GF-D8 (cell line): ENCODE measurements at regions not wholly inside any gene's neighbourhood (a gene's known extent, or its start where the extent isn't known, plus 50 kb on each side); places are given as distances from the start of the nearest gene placed in this dataset.

Experiments
- DNase-seq: peaks from one replicate; lab custom pipeline; 2025; lab: John Stamatoyannopoulos, UW

DNA sequence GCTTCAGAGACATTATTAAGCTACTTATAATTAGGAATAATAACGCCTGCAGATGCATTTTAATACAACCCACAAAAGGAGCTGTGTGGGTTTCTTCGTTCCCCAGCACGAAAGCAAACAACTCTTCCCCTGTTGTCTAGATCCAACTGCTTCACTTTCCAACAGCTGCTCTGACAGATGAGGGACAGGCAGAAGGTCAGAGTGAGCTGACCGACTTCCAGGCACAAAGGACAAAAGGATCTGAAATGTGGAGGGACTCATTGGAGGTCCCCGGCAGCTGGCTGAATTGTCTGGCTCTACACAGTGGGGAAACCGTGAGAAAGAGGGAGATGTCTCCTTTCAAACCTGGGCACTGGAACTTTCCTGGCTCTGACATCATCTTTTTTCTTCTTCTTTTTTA lies 79.1 kb upstream of the ALDH1B1 start:
- no peak for DNase-seq

DNA sequence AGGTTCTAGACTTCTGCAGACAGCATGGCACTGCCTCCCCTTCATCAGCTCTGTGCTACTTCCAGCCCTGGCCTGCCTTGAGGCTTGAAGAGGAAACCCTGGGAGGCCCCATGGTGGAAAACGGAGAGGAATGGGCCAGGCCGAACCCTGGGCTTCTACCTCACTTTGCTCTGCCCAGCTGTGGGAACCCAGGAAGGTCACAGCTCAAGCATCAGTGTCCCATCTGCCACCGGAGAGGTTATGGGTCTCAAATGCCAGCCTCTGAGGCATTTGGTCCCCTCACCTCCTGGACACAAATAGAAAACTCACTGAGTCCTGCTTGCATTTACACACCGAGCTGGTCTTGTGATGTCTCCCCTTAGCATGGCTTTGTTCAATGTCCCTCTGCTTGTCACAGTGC lies 80.1 kb upstream of the ALDH1B1 start:
- no peak for DNase-seq

DNA sequence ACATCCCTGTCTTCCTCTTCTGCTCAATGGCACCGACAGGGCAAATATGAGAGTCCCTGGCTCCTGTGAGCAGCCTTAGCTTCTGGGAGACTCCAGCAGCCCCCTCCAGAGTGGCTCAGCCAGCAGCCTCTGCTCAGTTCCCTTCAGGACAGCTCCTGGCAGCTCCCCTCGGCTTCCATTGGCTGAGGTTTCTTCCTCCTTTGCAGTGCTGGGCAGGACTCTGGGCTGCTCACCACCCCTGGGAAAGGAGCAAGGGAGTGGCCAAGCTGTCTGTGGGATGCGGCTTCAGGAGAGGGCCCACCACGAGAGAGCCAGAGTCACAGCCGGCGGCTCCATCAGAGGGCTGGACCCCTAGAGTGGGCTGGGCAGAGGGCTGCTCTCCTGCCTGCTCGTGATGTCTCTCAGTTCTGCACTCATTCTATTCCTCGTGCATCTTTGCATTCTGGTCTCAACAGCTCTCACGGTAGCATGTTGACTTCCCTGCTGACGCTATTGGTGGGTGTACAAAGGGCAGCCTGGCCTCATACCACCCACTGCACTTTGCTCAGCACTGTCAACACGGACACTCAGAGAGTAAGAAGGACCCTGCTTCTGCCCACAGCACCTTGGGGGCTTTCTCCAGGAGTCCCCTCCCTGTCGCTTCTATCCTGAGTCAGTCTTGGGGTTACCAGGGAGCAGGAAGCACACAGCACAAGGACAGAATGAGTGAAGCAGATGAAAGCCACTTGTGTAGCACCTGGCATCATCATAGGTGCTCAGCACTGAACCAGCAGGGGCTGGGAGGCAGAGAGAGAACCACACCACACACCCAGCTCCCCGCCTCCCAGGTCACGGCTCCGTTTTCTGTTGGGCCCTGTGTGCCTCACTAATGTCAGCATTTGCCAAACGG lies 80.9 kb upstream of the ALDH1B1 start:
- DNase-seq = no peak

DNA sequence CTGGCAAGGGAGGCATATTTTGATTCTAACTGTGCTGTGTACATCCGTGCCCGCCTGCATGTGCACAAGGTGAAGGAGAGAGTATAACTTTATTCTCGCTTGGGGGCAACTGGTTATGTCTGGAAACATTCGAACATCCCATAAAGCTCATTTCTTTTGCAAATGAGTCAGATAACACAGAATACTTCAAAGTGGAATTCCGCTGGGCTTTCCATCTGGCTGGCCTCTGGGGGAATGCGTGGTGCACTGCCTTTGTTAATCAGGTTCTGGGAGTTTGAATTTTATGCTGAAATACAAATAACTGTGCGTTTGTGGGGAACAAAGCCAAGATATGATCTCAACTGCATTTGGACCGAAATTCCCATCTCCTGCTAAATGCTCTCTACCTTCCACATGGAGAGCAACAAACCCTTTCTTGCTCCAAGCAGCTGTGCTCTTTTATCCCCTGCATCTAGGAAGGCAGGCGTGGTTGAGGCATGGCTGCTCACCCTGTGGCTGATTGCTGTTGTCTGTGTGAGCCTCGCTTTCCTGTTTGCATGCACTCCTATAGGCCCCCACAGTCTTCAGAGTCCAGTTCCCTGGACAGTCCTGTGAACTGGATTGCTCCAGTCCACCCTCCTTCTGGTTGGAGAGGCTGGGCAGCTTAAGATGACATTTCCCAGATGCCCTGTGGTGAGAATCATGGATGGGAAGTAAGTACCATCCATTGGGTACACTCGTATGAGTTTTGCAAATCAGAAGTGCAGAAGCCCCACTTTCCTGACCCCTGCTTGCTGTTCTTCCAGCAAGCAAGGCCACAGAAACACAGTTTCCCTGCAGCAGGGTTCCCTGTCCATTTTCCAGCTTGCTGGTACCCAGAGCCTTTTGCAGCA lies 82.9 kb upstream of the ALDH1B1 start:
- DNase-seq = no peak

DNA sequence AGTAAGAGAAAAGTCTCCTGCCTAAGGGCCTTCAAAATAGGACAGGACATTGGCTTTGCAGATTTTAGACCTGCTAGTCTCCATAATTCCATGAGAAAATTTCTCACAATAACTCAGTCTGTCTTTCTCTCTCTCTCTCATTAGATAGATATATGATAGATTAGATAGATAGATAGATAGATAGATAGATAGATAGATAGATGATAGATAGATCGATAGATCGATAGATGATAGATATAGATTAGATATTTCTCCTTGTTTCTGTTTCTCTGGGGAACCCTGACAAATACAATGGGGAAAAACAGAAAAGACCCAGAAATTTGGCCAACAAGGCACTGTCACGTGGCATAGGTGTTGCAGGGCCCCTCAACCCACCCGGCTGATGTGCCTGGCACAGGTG lies 84.4 kb upstream of the ALDH1B1 start:
- no peak for DNase-seq

DNA sequence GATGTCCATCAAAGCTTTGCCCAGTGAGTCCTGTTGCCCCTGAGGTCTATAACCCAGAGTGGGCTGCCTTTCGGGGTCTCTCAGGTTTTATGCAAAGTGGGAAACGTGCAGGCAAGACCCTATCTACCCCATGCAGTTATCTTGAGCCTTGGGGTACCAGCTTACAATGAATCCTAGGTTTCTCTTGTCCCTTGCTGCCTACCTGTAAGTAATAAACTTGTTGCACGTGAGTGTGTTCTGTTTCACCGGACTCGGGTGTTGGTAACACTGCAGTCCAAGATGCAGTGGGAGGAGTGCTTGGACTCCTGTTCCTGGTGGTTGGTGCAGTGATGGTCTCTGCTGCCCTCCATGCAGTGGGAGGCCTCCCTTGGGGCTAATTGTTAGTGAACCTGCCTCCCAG lies 85.6 kb upstream of the ALDH1B1 start:
- DNase-seq = no peak

DNA sequence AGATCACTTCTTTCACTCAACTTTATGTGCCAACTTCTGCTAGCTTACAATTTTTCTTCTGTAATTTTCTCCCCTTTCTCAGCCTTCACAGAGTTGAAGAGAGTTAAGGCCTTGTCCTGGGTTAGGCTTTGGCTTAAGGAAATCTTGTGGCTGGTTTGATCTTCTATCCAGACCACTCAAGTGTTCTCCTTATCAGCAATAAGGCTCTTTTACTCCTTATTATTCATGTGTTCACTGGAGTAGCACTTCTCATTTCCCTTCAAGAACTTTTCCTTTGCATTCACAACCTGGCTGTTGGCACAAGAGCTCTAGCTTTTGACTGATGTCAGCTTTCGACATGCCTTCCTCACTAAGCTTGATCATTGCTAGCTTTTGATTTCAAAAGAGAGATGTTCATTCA lies 86.9 kb upstream of the ALDH1B1 start:
- no peak for DNase-seq

DNA sequence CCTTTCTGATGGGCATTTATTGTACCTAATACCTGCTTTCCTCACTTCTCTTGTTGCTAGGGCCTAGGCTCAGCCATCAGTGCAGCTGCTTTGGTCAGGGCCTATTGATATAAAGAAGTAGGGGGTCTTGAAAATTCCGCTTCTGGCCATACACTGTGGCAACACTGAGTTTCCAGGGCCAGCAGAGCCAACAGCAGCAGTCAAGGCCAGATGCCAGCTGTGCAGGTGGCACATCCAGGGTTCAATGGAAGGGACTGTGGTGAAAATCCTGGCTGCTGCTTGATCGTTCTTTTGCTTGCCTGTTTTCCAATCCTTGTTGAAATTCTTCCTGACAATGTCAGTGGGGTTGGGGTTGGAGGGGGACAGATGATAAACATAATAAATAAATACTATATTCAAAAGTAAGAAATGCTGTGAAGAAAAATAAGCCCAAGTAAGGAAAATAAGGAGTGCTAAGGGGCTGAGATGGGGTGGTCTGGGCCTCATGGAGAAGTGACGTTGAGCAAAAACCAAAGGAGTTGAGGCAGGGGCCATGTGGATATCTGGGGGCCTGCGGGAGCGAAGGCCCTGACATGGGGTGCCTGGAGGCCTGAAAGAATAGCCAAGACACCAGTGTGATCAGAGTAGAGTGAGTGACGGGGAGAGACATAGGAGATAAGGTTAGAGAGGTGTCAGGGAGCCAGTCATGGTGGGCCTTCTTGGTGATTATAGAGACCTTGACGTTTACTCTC lies 91.0 kb upstream of the ALDH1B1 start:
- no peak for DNase-seq

DNA sequence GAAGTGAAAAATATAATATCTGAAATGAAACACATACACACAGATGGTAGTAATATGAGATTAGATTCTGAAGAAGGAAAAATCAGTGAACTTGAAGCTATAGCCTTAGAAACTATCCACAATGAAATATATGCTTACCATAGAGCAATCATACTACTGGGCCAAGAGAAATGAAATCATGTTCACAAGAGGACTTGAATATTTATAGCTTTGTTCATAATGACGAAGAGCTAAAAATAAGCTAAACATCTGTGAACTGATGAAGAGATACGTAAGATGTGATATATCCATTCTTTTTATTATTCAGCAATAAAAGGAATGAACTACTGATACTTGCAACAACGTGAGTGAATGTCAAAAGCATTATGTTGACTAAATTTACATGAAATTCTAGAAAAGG lies 92.6 kb upstream of the ALDH1B1 start:
- DNase-seq = no peak

DNA sequence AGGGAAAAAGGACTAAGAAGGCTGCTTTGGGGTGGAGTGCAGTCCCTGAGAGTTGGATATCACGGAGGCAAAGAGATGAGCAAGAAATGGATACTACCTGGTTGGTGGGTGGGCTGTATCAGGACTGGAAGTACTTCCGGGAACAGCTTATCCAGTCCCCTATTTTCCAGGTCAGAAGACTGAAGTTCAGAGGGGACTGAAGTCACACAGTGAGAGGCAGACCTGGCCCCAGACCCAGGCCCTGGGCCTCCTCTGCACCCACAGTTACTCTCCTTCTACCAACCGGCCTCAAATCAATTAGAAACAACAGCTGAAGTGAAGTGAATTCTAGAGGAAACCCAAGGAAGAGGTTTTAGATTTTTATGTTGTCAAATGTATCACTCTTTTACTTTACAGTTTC lies 93.6 kb upstream of the ALDH1B1 start:
- DNase-seq = no peak

DNA sequence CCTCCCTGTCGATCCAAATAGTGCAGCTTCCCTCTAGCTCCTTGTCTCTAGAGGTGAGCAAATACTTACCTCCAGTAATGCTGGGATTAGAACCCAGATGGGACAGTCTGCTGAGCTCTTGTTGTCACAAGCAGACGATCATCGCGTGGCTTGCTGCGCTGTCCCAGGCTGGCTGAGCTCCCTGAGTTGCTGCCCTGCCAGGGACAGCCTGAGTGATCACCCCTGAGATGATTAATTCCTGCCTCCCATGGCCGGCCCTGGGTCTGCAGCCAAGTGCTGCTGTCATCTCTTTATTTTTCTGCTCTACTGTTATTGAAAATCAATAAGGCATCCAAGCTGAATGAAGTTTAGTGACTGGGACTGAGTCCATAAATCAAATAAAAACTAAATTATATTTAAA lies 94.0 kb upstream of the ALDH1B1 start:
- no peak for DNase-seq

DNA sequence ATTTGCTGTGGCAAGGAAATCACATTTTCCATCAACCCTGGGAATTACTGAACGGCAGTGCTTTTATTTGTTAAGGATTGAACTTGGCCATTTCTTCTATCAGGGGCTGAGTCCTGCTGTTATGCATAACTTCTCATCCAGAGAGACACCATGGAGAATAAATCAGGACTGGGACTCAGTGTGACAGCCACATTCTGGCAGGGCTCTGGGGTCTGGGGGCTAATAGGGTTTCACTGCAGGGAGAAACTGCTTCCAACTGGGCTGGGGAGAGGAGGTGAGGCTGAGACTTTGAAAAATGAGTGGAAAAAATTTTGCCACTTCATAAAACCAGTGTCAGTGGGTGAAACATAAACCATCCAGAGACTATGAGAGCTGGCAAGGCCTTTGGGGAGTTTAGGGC lies 95.7 kb upstream of the ALDH1B1 start:
- DNase-seq = no peak

DNA sequence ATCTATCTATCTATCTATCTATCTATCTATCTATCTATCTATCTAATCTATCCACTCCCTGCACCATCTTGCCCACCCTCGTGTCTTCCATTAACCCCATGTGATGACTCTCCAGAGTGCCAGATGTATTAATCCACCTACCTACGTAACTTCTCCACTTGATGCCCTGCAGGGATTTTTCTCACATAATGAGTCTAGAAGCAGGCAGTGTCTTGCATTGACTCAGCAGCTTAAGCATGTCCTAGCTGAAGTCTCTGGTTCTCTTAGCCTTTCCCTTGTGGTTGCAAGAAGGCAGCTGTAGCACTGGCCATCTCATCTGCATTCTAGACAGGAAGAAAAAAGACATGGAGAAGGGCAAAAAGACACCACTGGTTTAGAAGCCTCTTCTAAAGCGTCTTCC lies 96.7 kb upstream of the ALDH1B1 start:
- no peak for DNase-seq

DNA sequence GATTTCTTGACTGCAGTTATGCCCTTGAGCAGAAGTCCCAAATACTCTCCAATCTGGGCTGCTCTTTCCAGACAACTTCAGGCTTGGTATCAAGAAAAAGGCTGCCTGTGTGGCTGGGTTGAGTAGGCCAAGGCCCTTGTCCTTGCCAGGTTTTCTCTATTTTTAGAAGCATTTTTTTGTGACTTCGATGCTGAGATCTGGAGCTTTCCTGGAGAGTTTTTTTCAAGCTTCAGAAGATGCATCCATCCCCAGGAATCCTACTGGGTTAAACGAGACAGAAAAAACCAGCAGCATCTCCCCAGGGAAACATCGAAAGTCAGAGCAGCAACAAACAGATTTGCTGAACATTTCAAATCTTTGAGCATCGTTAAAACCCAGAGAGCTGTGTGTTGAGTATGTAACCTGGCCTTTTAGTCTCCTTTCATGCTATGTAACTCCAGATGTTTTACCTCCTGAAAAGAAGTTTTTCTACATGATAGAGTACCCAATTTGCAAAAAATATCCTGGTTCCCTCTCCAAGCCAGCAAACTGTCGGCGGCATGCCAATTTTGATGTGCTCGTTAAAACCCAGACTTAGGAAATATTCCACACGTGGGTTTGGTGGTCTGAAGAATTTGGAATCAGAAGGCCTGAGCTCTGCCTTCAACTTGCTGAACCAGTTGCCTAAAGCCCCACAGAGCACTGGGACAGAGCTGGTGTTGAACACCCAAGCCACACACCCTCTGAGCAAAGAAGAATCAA lies 98.1 kb upstream of the ALDH1B1 start:
- DNase-seq = no peak

DNA sequence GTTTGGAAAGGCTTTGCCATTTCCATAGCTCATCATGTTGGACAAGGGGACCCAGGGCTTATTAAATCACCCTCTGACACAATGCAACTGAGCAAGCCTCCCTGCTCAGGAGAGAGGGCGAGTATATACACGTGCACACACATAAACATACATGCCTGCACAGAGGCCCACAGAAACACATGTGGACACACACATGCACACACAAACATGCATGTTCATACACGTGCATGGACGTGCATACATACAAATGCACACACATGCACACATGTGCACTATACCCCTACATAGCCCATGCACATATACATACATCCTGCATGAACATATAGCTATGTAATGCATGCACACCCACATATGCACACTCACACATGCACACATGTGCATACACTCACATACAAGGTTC lies 99.5 kb upstream of the ALDH1B1 start:
- DNase-seq = no peak

DNA sequence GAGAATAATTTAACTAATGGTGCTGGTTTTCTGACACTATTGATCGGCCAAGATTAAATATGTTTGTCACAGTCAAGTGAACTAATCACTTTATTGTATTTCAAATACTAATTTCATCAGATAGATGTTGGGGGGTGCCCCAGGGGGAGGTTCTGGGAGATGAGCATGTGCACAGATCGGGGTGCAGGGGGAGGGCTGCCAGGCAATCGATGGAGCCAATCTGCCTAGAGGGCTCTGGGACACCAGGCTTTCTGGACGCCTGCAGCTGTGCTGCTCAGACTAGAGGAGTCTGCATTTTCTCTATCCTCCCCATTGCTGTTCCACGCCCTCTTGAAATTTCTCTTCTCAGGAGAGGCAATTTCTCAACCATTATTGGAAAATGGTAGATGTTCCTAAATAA lies 100.0 kb upstream of the ALDH1B1 start:
- no peak for DNase-seq

DNA sequence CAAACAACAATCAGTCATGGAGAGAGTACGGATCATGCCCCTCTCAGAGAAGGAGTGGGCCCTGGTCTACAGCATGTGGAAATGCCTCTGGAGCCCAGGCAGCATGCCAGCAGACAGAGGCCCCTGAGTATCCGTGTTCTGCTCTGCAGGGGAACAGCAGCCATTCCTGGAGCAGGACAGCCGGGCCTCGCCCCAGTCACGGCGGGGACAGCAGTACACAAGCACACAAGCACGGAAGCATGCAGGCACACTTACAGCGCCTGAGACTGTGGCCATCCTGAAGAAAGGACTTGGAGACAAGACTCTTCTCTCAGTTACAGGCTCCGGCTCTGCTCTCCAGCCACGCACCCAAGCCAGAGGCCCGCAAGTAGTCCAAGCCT lies 102.6 kb upstream of the ALDH1B1 start:
- no peak for DNase-seq

DNA sequence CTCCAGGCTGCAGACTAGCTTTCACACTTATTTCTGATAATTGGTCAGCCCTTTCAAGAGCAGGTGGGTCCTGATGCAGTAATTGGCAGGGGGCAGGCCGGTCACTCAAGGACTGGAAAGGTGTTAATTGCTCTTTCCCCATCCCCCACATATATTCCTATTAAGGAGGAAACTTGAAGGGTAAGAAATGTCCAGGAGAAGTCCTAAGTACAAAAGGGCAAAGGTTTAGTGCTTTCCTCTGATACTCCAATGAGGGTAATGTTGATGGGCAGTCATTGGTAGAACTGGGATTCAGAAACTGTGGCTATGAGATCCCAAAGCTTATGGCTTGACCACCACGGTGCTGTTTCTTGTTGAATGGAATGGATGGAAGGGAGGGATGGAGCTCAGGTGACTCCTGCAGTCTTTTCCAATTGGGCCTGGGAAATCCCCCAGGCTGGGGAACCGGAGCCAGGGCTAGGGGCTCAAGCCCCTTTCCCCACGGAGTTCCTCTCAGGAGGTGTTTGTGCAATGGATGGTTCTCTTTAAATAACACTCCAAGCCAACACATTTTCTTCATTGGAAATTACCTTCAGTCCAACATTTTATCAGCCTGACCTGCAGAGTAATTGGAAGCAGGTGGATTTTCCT lies 103.2 kb upstream of the ALDH1B1 start:
- DNase-seq = no peak

DNA sequence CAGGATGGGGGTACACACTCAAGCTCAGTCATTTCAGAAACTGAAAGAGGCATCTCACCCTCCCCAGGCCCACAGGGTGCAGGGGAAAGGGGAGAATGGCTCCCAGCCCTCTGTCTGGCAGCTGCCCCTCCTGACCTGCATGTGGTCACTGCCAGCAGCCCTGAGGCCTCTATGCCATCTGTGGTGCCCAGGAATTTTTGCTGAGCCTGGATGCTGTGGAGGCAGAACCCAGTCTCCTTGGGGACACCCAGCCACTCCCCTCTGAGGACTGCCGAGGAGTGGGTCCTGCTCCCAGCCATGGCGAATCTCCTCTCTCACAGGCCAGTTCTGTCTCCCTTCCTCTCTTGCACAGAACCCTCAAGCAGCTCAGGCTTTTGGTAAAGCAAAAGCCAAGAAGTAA lies 104.0 kb upstream of the ALDH1B1 start:
- DNase-seq = no peak

DNA sequence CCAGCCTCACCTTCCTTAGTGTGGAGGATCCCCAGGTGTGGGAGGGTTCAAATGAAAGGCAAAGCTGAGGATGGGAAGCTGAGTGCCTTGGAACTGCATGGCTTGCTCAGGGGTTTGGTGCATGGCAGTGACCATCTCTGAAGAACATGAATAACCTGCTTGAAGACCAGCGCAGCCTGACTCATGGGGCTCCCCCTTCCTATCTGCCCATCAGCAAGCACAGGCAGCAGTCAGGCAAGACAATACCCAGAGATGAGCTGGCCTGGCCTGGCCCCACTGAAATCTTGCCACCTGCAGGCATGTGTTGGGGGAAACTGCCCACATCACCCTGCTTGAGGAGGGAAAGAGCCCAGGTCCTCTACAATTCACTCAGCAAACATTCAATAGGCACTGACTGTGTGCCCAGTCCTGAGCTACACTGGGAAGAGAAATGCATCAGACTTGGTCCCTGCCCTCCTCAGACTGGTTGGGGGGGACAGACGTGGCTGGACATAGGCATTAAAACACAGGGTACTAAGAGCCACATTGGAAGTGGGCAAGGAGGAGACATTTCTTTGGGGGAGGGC lies 105.0 kb upstream of the ALDH1B1 start:
- no peak for DNase-seq

DNA sequence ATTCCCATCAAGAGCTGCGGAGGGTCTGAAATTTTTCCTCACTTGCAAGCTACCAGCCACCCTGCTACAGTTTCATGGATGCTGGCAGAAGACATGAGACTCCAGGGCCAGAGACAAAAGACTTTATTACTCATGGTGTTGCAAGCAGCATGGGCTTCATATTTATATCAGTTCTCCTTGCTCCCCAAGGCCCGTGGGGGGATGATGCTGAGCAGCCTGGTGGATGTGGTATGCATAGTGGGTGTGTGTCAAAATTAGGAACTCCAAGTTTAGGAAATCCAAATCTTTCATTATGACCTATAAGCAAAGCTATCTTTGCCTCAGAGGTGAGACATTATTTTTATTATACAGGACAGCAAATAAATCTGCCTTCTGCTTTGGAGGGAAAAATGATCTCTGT lies 105.7 kb upstream of the ALDH1B1 start:
- no peak for DNase-seq
